GM12875 (cell line): ENCODE measurements at regions not wholly inside any gene's neighbourhood (a gene's known extent, or its start where the extent isn't known, plus 50 kb on each side); places are given as distances from the start of the nearest gene placed in this dataset.

Experiments used
- H3K4me3 ChIP-seq: one replicate; pipeline ENCODE4 v1.5.1; 2011; ENCODE audit warnings: low read depth, low read length, control low read depth
- CTCF ChIP-seq: IDR thresholded peaks from 2 replicates; pipeline ENCODE4 v1.5.1; 2011; ENCODE audit warnings: low read depth, mild to moderate bottlenecking, control low read depth, inconsistent platforms, low read length, moderate library complexity, borderline replicate concordance; ENCODE audit not compliant: insufficient read depth

GRCh38 chr6:168961264-168961656 is 292.4 kb downstream of the THBS2 start:
- TF ChIP-seq CTCF, result no peak
- no peak overlapping the region for H3K4me3 ChIP-seq

- H3K4me3 ChIP-seq, result no peak overlapping the region
- no peak for TF ChIP-seq CTCF
These were observed 292.9 kb downstream of the THBS2 start for GRCh38 chr6:168960551-168961263.

GRCh38 chr6:168959696-168960095 is 293.9 kb downstream of the THBS2 start:
- no peak overlapping the region for H3K4me3 ChIP-seq
- no peak for TF ChIP-seq CTCF

- no peak overlapping the region for H3K4me3 ChIP-seq
- TF ChIP-seq CTCF, result peak; percentile 61; the same call in 1 of the 2 replicates
These were observed 296.5 kb downstream of the THBS2 start for GRCh38 chr6:168956884-168957730.

- no peak overlapping the region for H3K4me3 ChIP-seq
- no peak for TF ChIP-seq CTCF
These were observed 297.4 kb downstream of the THBS2 start for GRCh38 chr6:168956141-168956838.

- TF ChIP-seq CTCF, result no peak
- no peak overlapping the region for H3K4me3 ChIP-seq
These were observed 300.2 kb downstream of the THBS2 start for GRCh38 chr6:168953461-168953860.
